Muscle layer of duodenum (tissue), 2 donors: ENCODE measurements at regions not wholly inside any gene's neighbourhood (a gene's known extent, or its start where the extent isn't known, plus 50 kb on each side); places are given as distances from the start of the nearest gene placed in this dataset.
"Not testable (repeated sequence)": the region's sequence is repeated elsewhere in the genome, so short reads cannot be mapped to it uniquely, and the experiment has no call there.

Source experiments
- H3K27ac ChIP-seq: one replicate; pipeline ENCODE4 v1.7.0; 2013; ENCODE audit warnings: mild to moderate bottlenecking, low read length
- H3K27me3 ChIP-seq: one replicate; pipeline ENCODE4 v1.7.0; 2013; ENCODE audit warnings: low read depth, mild to moderate bottlenecking, control low read depth, low read length
- H3K36me3 ChIP-seq, 2 donors: one replicate each; pipeline ENCODE4 v1.7.0; 2013; ENCODE audit warnings: low read length in 2 of 2, control low read depth in 1 of 2, mild to moderate bottlenecking in 1 of 2; ENCODE audit not compliant: insufficient read depth in 2 of 2, control insufficient read depth in 1 of 2
- H3K4me1 ChIP-seq, 2 donors: one replicate each; pipeline ENCODE4 v1.7.0; 2013; ENCODE audit warnings: low read length in 2 of 2, mild to moderate bottlenecking in 2 of 2, control low read depth in 1 of 2, moderate library complexity in 1 of 2; ENCODE audit not compliant: insufficient read depth in 2 of 2, control insufficient read depth in 1 of 2
- H3K4me3 ChIP-seq, 2 donors: one replicate each; pipeline ENCODE4 v1.7.0; 2013; ENCODE audit warnings: low read length in 2 of 2, low read depth in 1 of 2, mild to moderate bottlenecking in 1 of 2
- H3K9me3 ChIP-seq, 2 donors: one replicate each; pipeline ENCODE4 v1.7.0; 2013; ENCODE audit warnings: low read length in 2 of 2, control low read depth in 1 of 2, mild to moderate bottlenecking in 1 of 2; ENCODE audit not compliant: control insufficient read depth in 1 of 2
- donor health status: healthy.

DNA sequence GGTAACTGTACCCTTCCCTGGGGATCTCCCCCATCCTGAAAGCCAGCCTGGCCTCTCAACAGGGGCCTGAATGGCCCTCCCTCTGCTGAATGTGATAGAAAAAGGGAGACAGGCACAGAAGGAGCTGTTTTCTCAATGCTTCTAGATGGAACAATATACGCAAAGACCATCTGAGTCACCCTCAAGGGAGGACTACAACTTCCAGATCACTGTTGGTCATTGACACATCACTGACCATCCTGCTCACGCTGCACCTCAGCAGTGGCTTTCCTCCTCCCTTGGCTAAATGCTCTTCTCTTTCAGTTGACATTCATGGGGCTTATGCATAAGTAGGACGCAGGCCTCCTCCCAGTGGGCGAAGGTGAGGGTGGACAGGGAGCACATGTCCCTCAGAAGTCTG is 112.2 kb upstream of the SHB start:
- H3K36me3 ChIP-seq, result no peaks in the 10 kb centered on the region
- no peak overlapping the region for H3K4me3 ChIP-seq
- no peak overlapping the region for H3K27ac ChIP-seq
- no peaks in the 10 kb centered on the region for H3K27me3 ChIP-seq
- no peaks in the 10 kb centered on the region for H3K4me1 ChIP-seq
- no peaks in the 10 kb centered on the region for H3K9me3 ChIP-seq

DNA sequence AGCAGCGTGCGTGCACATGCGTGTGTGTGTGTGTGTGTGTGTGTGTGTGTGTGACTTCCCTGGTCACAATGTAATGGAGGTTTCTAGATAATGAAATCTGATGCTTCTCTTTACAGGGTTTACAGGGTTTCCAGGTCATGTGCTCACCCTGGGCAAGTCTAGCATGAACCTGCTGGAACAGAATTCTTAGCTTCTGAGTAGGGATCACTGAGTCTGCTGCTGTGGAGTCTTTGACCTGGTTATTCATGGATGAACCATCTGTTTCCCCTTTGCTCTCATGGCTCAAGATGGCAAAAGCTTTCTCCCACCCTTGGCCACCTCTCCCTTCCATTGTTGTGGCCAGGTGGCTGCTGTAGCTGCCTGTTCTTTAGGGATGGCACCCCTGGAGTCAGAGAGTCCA is 111.6 kb upstream of the SHB start:
- Histone ChIP-seq H3K27me3 (no peaks in the 10 kb centered on the region), H3K9me3 (no peaks in the 10 kb centered on the region), H3K36me3 (no peaks in the 10 kb centered on the region), H3K4me3 (no peak overlapping the region), H3K27ac (no peak overlapping the region), H3K4me1 (no peaks in the 10 kb centered on the region)

DNA sequence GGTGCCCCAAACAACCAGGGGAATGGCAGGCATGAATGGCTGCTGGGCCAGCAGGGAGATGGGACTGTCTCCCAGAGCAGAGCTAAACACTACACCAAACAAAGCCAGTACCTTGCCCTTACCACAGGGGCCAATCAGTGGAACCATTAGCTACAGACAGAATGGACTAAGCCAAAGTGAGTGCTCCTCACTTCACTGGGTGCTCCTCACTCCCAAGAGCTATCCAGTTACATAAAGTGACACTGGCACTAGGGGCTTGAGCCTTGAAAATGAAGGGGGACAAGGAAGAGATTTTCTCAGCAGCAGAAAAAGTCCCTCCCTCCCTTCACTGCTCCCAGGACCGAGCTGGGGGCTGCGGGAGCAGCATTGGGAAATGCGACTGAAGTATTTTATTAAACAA is 110.9 kb upstream of the SHB start:
- Histone ChIP-seq H3K27me3 (no peaks in the 10 kb centered on the region), H3K4me3 (no peak overlapping the region)

DNA sequence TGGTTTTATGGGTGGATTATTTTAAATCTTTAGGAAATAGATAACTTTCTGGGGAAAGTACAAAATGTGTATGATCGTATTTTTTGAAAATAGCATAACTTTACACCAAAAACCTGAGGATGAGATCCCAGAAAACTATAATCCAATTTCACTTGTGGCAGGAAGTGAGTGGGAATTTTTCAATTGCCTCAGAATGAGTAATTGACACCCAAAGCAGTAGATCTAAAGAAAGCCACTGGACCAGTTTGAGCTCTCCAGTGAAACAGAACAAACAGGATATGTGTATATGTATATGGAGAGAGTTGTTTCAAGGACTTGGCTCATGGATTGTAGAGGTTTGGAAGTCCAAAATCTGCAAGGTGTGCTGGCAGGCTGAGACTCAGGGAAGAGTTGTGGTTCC is 109.2 kb upstream of the SHB start:
- H3K27ac ChIP-seq, result no peak overlapping the region
- H3K36me3 ChIP-seq, result no peaks in the 10 kb centered on the region
- no peaks in the 10 kb centered on the region for H3K9me3 ChIP-seq
- H3K27me3 ChIP-seq, result no peaks in the 10 kb centered on the region
- no peaks in the 10 kb centered on the region for H3K4me1 ChIP-seq
- no peak overlapping the region for H3K4me3 ChIP-seq

More for the DNA sequence above, 110.9 kb upstream of the SHB start:
- H3K9me3 ChIP-seq, result no peaks in the 10 kb centered on the region
- no peaks in the 10 kb centered on the region for H3K36me3 ChIP-seq
- no peaks in the 10 kb centered on the region for H3K4me1 ChIP-seq
- H3K27ac ChIP-seq, result no peak overlapping the region

DNA sequence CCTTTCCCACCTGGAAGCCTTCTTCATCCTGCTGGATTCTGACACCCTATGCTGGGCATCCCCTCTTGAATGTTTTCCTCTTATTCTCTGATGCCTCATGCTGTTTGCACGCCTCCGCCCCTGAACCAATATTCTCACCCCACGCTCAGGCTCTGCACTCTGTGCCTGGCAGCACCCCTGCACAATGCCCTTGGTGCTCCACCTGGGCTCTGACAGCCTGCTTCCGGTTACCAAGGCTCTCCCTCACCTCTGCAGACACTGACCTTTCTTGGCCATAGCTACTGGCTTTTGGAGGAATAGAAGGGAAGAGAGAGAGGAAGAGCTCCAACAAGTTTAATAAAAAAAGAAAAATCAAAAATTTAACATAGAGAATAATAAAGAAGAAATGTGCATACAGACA is 108.7 kb upstream of the SHB start:
- no peaks in the 10 kb centered on the region for H3K4me1 ChIP-seq
- no peaks in the 10 kb centered on the region for H3K36me3 ChIP-seq
- no peak overlapping the region for H3K4me3 ChIP-seq
- no peaks in the 10 kb centered on the region for H3K9me3 ChIP-seq
- H3K27ac ChIP-seq, result no peak overlapping the region
- H3K27me3 ChIP-seq, result no peaks in the 10 kb centered on the region

DNA sequence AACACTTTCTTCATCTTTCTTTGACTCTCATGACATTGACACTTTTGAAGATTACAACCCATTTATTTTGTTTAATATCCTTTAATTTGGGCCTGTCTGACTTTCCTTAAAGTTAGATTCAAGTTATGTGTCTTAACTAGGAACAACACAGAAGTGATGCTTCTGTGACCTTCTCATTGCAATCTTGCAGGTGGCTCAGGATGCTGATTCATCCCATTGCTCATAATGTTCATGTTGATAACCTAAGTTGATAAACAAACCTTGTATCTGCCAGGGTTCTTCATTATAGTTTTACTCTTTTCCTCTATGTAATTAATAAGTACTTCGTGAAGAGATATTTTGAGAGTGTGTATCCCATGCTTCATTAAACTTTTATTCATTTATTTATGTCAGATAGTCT is 107.2 kb upstream of the SHB start:
- Histone ChIP-seq H3K4me3 (no peak overlapping the region), H3K27ac (no peak overlapping the region), H3K4me1 (no peaks in the 10 kb centered on the region), H3K9me3 (peaks cover 0 to 7% of the 10 kb centered on the region in 2 donors), H3K36me3 (no peaks in the 10 kb centered on the region), H3K27me3 (no peaks in the 10 kb centered on the region)

DNA sequence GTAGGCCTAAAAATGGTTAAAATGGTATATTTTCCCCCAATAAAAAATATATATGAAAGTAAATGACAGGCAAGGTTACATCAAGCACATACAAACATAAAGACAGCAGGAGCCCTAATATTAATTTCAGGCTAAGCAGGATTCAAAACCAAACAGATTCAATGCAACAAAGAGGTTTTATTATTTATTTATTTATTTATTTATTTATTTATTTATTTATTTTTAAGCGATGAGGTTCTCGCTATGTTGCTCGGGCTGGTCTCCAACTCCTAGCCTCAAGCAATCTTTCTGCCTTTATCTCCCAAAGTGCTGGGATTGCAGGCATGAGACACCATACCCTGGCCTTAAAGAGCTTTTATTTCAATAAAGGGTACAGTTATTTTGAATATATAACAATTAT is 106.4 kb upstream of the SHB start:
- Histone ChIP-seq H3K9me3 (peaks cover 0 to 7% of the 10 kb centered on the region in 2 donors), H3K4me1 (no peaks in the 10 kb centered on the region), H3K27me3 (no peaks in the 10 kb centered on the region)

DNA sequence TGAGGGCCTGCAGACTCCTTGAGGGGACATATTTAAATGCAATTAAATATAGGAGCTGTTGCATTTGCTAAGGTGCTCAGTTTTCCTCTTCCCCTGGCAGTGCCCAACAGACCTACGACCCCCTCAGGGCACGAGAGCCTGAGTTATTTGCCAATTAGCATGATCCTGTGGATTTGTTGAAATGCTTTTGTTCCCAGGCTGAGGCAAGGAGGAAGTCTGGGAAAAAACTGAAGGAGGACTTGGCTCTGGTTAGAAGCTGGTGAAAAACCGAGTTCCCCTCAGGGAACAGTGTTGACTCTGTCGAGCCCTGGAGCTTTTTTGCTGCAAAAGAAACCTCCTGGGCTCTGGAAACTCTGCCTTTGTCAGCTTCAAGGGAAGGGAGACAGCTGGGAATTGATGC is 103.6 kb upstream of the SHB start:
- H3K9me3 ChIP-seq, result peaks cover 0 to 14% of the 10 kb centered on the region in 2 donors
- no peaks in the 10 kb centered on the region for H3K36me3 ChIP-seq
- no peaks in the 10 kb centered on the region for H3K27me3 ChIP-seq
- H3K4me3 ChIP-seq, result no peak overlapping the region
- no peaks in the 10 kb centered on the region for H3K4me1 ChIP-seq
- no peak overlapping the region for H3K27ac ChIP-seq

More for the DNA sequence above, 106.4 kb upstream of the SHB start:
- Histone ChIP-seq H3K4me3 (no peak overlapping the region), H3K27ac (no peak overlapping the region), H3K36me3 (no peaks in the 10 kb centered on the region)

DNA sequence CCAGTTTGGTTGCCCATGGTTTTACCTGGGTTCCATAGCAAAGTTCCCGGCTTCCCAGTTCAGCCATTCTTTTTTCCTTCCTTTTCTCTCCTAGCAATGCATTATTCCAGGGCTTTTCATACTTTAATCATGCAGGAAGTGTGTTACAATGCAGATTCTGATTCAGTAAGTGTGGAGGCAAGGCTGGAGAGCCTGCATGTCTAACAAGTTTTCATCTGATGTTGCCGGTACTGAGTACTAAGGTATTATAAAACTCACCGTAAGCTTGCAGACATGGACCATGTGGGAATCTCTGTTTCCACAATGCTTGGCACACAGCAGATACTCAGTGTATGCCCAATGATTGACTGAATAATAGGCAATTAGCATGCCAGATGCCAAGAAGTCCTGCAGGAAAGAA is 102.9 kb upstream of the SHB start:
- Histone ChIP-seq H3K27ac (no peak overlapping the region), H3K4me1 (no peaks in the 10 kb centered on the region), H3K4me3 (no peak overlapping the region), H3K36me3 (no peaks in the 10 kb centered on the region), H3K27me3 (no peaks in the 10 kb centered on the region), H3K9me3 (peaks cover 0 to 14% of the 10 kb centered on the region in 2 donors)

DNA sequence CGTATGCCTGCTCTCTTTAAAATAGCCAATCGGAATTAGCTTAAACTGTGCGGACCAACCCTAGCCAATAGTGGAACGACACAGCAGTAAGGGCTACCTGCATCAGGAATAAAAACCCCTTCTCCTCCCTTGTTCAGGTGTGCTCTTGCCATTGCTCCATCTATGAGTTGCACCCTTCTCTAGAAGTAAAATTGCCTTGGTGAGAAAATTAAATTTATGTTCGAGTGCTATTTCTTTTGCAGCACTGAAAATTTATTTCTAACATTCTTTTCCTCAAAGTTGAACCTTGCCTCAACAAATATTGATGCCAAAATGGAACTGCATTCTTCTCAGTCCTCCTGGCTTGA is 102.5 kb upstream of the SHB start:
- peaks cover 0 to 14% of the 10 kb centered on the region in 2 donors for H3K9me3 ChIP-seq
- no peaks in the 10 kb centered on the region for H3K36me3 ChIP-seq
- no peaks in the 10 kb centered on the region for H3K4me1 ChIP-seq
- H3K4me3 ChIP-seq, result no peak overlapping the region
- H3K27ac ChIP-seq, result no peak overlapping the region
- no peaks in the 10 kb centered on the region for H3K27me3 ChIP-seq

DNA sequence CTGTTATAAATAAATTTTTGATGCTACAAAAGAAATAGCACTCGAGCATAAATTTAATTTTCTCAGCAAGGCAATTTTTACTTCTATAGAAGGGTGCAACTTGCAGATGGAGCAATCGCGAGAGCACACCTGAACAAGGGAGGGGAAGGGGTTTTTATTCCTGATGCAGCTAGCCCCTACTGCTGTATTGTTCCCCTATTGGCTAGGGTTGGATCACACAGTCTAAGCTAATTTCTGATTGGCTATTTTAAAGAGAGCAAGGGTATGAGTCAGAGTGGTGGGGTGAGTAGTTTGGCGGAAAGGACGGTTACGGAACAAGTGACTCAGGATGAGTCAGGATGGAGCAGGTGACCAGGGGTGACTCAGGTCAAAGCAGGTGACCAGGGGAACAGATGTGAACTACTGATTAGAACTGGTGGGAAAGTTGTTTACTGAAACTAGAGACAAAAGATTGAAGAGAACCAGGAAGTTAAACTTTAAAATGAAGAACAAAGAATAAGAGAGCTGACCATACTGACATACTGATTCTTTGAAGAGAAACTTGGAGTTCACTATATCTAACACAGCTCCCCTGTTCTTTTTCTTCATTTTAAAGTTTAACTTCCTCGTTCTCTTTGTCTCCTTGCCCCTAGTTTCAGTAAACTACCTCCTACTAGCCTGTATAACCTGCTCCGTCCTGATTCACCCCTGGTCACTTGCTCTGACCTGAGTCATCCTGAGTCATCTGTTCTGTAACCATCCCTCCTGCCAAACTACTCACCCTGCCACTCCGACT is 101.9 kb upstream of the SHB start:
- not testable (repeated sequence) for H3K27me3 ChIP-seq, H3K36me3 ChIP-seq, H3K27ac ChIP-seq, H3K4me3 ChIP-seq, H3K4me1 ChIP-seq
- H3K9me3 ChIP-seq, result peaks cover 0 to 14% of the 10 kb centered on the region in 2 donors

DNA sequence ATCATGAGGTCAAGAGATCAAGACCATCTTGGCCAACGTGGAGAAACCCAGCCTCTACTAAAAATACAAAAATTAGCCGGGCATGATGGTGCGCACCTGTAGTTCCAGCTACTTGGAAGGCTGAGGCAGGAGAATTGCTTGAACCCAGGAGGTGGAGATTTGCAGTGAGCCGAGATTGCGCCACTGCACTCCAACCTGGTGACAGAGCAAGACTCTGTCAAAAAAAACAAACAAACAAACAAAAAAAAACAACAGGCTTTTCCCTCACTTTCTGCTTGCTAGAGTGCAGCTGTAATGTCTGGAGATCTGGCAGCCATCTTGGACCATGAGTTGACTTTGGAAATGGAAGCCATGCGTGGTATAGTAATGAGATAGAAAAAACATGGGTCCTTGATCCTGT is 101.1 kb upstream of the SHB start:
- not testable (repeated sequence) for H3K36me3 ChIP-seq, H3K27ac ChIP-seq, H3K4me3 ChIP-seq, H3K4me1 ChIP-seq, H3K27me3 ChIP-seq
- H3K9me3 ChIP-seq, result peaks cover 0 to 14% of the 10 kb centered on the region in 2 donors
